IPS-NIHi7 (cell line): ENCODE measurements at regions not wholly inside any gene's neighbourhood (a gene's known extent, or its start where the extent isn't known, plus 50 kb on each side); places are given as distances from the start of the nearest gene placed in this dataset.
"Not testable (repeated sequence)": the region's sequence is repeated elsewhere in the genome, so short reads cannot be mapped to it uniquely, and the experiment has no call there.

Experiments used
- DNase-seq: peaks from one replicate; pipeline ENCODE4 v3.0.0; 2012; ENCODE audit warnings: mixed read lengths; ENCODE audit errors: extremely low spot score

GRCh38 chr1:170376801-170377385 lies 155.1 kb upstream of the GORAB start:
- DNase-seq = no peak

DNA sequence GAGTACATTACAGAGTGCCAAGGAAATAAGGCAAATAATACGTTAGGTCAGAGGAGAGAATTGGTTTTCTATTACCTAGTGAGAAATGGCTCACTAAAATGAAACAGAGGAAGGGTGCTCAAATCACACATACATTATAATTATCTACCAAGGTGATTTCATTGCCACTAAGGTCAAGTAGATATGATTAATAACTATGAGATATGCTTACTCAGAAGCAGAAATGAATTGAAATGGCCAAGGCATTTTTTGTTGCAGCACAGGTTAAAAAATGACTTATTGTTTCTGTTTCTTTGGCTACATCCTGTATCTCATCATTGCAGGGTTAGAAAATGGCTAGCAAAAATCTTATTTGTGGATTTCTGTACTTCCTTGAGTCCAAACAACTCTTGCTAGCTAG lies 154.5 kb upstream of the GORAB start:
- DNase-seq = no peak

GRCh38 chr1:170377896-170378634 lies 153.9 kb upstream of the GORAB start:
- DNase-seq = no peak

DNA sequence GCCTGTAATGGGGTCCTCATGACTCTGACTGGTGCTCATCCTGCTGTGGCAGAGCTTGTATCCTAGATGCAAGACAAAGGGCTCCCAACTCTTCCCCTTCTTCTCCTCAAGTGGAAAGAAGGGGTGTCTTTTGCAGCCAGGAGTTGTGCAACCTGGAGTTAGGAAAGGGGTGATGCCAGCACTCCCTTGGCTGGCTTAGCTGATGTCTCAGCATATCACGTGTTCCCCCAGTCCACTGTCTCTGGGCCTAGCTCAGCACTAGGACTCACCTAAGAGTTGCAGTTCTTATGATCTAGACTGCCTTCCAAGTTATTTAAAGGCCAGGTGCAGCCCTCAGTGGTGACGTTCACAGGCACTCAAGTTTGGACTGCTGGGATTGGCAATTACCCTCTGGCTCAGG lies 146.2 kb upstream of the GORAB start:
- no peak for DNase-seq

DNA sequence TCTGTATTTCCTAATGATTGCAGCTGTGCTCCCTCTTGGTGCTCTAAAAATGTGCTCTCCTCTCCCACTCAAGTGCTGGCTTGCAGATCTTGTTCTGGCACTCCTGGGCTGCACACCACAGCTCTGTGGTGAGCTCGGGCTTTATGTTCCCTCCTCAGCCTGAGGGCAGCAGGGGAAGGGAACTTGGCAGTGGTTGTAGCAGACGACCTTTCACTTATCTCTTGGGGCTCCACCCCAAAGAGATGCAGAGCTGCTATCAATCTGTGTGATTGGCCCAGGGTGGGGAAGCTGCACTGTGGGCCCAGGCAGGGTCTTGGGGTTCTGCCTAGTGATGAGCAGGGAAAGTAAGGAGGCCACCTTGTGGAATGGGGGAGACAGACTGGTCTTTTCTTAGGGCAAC lies 143.5 kb upstream of the GORAB start:
- no peak for DNase-seq

DNA sequence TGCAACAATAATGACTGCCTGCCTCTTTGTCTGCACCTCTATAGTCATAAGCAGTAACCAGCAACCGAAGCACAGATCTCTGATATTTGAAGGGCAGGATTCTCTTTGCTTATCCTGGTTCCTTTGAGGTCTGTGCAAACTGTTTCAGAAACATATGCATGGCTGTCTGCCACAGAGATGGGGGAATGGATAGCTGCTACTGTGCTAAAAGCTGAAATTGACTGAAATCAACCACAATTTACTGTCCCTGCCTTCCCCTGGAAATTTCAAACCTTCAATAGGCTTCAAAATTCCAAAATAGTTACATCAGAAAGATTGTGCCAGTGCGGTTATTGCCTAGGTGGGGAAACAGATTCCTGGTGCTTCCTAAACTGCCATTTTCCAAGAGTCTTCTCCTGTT lies 136.8 kb upstream of the GORAB start:
- DNase-seq = no peak

- no peak for DNase-seq
Measured at GRCh38 chr1:170397061-170397460, 134.9 kb upstream of the GORAB start.

GRCh38 chr1:170402476-170403311 lies 129.3 kb upstream of the GORAB start:
- no peak for DNase-seq

DNA sequence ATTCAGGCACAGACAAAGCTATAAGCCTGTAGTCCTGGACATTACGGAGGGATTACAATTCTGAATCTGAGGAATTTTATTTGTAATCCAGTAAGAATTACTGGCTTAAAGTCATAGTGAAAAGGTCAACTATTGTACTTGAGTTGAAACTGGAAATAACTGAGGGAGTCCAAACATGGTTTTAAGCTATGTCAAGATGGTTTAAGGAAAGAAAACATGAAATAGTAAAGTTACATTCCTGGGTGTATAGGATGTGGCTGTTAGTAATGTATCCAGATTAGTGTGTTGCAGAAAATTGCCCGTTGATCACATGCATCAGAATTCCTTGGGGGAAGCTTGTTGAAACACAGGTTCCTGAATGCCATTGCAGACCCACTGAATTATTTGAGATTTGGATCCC lies 124.8 kb upstream of the GORAB start:
- no peak for DNase-seq

DNA sequence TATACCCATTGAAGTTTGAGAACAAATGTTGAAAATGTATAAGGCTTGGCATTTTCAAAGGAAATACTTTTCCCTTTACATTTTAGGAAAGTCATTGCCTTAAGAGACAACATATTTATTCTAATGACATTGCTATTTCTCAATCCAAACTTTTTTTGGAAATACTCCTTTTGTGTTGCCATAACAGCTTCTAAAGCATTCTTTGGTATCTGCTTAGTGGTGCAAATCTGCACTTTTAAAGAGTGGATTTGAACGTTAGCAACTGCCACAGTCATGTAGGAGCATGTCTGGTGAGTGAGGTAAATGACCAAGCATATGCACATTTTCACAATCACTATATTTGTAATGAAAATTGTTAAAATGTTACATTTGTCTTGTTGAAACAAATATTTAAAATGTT lies 124.4 kb upstream of the GORAB start:
- DNase-seq = no peak

DNA sequence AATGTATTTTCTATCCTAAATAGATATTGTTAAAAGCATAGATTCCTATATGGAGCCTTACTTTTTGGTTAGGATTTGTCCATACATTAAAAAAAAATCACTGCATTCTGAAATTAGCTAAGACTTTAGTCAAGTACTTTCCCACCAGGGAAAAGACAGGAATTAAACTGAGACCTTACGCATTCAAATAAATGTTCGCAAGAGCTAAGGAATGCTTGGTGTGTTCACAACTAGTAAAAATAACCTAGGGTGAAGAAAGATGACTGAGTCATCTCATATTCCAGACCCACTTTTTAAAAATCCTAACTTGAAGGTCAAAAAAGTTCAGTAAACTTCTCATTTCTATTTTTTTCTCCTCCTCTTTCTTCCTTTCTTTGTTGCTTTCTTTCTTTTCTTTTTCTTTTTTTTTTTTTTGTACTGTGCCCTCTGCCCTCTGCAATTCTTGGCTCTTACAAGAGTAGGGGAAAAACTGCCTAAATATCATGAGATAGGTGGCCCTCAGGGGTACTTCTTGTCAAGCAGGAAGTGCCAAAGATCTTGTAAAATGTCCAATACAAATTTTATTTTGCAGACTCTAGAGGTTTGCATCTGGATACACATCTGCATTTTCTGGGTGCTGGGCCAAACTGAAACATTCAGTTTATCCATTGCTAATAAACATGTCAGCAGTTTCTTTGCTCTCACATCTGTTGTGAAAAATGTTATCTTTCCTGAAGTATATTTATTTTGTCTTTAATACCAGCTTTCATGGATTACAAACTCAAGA lies 121.4 kb upstream of the GORAB start:
- DNase-seq = no peak

- DNase-seq = no peak
Measured at GRCh38 chr1:170414989-170415709, 116.8 kb upstream of the GORAB start.

DNA sequence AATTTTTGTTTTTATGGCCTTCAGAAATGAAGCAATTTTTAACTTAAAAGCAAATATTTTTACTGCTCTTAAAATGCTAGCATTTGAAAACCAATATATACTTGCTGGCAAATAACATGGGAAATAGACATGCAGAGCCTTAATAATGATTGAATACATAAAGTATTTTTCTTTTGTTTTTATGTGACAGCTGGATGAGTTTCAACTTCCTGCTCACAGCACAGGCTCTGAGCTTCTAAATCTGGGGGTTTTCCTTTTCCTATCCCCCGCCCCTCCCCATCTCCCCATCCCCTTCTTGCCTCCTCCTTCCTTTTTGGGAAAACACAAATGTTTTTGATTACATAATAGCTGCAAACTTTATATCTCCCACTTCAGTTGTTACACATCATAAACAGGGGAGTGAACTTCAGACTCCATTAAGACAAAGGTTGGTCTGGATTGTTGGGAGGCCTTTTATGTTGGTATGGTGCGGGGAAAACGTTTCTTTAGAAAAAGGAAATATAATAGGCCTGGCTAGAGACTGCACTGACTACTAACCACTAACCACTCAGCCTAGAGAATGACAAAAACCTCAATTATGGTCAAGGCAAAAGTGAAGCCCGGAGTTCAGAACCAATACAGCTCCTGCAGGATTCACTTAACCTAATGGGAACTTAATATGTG lies 116.1 kb upstream of the GORAB start:
- DNase-seq = no peak

DNA sequence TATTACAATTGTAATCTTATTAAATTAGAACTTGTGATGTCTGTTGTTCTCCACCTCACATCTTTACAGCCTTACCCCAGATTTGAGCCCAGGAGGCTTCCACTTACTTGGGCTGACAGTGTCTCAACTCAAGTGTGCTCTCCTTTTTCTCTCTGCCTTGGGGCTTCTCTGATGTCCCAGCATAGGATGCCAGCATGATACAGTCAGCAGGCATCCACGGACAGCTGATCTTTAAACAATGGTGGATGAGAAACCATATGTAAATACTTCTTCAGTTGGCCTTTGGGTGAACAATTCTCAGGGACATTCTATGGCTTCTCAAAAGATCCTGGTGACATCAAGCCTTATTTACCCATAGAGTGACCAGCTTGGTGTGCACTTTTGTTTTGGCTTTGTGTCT lies 107.6 kb upstream of the GORAB start:
- no peak for DNase-seq

GRCh38 chr1:170426596-170426995 lies 105.4 kb upstream of the GORAB start:
- no peak for DNase-seq

- not testable (repeated sequence) for DNase-seq
Measured at GRCh38 chr1:170427002-170427401, 105.0 kb upstream of the GORAB start.

DNA sequence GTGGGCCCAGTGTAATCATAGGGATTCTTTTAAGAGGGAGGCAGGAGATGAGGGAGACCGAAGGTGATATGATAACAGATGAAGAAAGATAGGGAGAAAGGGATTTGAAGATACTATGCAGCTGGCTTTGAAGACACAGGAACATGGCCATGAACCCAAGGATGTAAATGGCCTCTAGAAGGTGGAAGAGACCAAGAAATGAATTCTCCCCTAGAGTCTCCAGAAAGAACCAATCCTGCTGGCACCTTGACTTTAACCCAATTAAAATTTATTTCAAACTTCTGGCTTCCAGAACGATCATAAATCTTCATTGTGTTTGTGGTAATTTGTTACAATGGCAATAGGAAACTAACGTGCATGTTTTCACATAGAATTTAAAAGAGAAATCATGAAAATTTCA lies 95.0 kb upstream of the GORAB start:
- no peak for DNase-seq

DNA sequence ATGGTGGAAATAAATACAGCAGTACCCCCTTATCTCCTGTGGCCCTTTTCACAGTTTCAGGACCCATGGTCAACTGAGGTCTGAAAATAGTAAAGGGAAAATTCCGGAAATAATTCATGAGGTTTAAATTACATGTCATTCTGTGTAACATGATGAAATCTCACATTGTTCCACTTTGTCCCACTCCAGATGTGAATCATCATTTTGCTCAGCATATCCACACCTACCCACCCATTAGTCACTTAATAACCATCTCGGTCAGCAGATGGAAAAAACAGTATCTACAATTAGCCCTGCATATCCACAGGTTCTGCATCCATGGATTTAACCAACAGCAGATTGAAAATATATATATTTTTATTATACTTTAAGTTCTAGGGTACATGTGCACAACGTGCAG lies 86.9 kb upstream of the GORAB start:
- DNase-seq = no peak

- no peak for DNase-seq
Measured at GRCh38 chr1:170448661-170449158, 83.3 kb upstream of the GORAB start.

DNA sequence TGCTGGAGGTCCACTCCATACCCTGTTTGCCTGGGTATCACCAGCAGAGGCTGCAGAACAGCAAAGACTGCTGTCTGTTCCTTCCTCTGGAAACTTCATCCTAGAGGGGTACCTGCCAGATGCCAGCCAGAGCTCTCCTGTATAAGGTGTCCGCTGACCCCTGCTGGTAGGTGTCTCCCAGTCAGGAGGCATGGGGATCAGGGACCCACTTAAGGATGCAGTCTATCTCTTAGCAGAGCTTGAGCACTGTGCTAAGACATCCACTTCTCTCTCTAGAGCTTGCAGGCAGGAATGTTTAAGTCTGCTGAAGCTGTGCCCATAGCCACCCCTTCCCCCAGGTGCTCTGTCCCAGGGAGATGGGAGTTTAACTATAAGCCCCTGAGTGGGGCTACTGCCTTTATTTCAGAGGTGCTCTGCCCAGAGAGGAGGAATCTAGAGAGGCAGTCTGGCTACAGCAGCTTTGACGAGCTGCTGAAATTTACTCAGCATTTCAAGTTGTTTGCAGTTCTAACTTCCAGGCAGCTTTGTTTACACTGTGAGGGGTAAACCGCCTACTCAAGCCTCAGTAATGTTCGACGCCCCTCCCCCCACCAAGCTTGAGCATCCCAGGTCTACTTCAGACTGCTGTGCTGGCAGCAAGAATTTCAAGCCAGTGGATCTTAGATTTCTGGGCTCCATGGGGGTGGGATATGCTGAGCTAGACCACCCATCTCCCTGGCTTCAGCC lies 74.5 kb upstream of the GORAB start:
- not testable (repeated sequence) for DNase-seq
